ENCODE measurements at regions not wholly inside any gene's neighbourhood (a gene's known extent, or its start where the extent isn't known, plus 50 kb on each side); places are given as distances from the start of the nearest gene placed in this dataset.

DNA sequence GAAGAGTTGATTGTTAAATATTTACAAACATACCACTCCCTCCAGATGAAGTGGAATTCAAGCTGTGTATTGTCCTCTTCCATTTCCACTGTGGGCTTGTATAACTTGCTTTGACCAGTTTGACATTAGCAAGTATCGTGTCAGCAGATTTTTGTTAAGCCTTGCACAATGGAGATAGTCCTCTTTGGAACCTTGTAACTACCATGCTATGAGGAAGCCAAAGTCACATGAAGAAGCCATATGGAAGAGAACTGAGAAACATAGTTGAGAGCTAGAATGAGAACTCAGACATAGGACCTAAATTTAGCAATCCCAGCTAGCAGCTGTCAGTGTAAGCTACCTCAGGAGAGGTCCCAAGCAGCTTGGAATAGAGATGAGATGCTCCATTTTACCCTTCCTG, 889.2 kb downstream of the PDCD6IP start:
- DNase-seq: no peak

DNA sequence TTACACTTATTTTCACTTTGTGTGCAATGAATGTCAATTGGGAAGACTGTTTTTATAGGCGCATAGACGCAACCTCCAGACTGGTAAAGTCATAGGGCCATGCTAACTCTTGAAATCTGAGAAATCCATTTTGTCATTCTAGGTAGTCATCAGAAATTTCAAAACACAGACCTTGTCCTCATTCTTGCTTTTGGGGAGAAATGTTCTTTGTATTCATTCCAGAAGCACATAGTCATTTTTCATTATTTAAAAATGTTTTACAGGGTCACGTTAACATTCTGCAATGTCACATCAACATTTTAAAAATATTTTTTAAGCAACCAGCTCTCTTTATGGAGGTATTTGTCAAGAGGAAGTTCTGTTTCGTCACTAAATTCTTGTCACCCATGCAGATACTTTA, 898.4 kb downstream of the PDCD6IP start:
- DNase-seq: no peak

DNA sequence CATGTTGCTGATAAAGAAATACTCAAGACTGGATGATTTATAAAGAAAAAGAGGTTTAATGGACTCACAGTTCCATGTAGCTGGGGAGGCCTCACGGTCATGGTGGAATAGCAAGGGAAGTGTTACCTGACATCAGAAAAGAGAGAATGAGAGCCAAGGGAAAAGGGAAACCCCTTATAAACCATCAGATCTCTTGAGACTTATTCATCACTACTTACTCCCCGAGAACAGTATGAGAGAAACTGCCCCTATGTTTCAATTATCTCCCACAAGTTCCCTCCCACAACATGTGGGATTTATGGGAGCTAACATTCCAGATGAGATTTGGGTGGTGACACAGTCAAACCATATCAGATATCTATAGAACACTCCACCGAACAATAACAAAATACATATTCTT, 904.6 kb downstream of the PDCD6IP start:
- no peak for DNase-seq

DNA sequence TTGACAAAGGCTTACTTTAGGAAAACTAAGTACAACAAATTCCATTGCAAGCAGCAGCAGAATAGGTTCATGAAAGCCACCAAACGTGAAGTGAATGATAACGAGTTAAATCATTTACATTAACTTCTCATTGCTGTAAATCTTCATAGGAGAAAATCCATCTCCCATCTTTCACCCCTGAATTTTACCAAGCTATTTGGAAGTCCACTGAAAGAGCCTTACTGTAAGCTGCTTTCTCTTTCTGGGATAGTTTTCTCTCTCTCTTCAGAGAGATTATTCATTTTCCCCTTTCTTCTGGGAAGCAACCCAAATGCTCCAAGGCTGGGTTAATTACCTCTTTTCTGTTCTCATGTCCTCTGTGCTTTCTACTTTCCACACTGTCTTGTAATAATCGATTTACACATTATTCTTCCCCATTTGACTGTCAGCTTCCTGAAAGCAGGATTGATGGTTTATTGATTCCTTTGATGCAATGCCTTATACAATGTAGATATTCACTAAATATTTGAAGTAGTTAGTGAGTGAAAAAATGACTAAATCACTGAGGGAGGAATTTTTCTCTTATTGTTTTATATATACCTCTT, 914.3 kb upstream of the ARPP21 start:
- no peak for DNase-seq

DNA sequence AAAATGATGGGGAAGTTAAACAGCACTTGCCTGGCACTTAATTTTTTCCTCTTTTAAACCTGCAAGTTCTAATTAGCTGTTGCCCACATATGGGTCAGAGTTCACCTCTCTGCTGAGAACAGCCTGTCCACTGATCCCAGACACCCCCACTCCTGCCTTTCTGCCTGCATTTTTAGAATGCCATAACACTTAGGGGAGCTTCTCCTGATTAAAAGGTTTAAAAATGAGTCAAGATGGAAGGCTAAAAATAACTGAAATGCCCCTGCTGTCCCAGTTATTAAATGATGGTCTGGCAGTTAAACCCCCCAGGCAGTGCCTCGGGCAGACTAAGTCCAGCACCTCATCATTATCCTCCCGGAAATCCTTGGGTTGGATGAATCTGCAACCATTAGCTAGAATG, 913.6 kb upstream of the ARPP21 start:
- DNase-seq: no peak

DNA sequence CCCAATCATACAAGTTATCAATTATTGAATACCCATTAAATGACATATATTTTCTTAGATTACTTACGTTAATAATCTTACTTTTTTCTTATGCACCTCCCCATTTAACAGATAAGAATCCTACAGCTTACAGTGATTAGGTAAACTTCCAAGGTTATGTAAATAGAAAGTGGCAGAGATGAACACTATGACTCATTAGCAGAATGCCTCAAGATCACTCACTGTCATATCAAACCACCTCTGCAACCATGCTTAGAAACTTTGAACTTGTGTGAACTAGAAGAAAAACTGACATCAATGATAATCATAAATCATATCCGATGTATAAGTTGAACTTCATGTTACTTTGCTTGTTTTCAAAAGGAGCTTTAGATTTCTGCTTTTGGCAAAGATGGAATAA, 911.6 kb upstream of the ARPP21 start:
- DNase-seq: no peak

DNA sequence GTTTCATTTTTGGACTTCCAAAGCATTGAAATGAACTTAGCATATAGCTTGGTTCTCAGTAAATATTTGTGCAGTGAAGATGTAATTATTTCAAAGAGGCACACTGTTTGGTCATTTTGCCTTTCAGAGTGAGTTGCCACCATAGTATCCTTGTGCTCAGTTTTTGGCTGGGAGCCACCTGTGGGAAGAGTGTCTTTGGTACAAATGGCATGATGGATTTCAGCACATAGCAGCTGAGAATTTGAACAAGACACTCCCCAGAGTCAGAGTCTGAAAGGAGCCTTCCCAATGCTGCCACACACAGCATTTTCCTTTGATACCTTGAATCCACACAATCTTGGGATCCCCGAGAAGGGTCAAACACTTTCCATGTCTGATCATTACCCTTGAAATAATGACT, 897.2 kb upstream of the ARPP21 start:
- no peak for DNase-seq

DNA sequence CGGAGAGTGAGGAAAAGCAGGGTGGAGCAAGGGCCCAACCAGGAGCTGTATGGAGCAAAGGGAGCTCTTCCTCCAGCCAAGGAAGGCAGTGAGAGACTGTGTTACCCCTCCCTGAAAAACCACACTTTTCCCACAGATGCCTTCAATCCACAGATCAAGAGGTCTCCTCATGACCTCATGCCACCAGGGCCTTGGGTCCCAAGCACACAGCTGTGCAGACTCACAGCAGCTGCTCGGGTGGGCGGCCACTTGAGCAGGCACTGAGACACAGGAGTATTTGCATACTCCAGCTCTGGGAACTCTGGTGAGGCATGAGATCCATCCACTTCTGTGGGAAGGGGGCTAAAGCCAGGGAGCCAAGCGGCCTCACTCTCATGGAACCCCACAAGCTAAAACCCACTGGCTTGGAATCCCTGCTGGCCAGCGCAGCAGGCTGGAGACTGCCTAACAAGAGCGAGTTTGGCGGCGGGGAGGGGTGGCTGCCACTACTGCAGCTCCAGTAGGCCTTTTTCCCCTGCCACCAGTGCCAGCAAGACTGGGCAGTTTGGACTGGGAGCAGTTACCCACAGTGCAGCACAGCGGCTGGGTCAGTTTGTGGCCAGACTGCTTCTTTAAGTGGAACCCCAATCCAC, 880.6 kb upstream of the ARPP21 start:
- no peak for DNase-seq

DNA sequence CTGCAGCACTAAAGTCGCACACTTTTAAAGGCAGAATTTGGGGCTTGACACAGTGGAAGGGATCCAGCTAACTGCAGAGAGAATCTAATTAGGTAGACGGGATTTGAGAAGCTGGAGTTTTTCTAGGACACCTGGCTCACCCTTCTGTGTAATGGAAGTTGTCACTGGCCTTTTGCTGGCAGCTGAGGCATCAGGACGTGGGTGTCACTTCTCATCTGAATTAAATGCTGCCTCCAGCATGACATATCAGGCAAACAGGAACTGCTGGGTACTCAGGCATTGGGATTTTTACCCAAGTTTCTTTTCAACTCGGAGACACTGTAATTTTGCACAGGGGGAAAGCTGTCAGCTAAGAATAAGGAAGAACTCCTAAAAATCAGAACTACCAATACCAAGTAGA, 861.9 kb upstream of the ARPP21 start:
- DNase-seq: no peak

DNA sequence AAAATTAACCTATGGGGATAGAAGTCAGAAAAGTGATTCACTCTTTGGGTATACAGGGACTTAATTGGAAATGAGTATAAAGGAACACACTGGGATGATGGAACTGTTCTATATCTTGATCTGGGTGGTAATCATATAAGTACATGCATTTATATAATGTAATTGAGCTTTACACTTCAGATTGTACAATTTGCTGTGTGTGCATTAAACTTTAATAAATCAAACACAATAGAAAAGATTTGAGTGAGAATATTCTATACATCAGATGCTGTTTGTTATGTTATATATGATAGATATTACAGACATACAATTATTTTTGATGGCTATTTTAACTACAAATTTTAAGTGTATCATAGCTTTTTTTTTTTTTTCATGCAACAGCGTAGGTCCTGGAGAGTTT, 860.2 kb upstream of the ARPP21 start:
- no peak for DNase-seq

DNA sequence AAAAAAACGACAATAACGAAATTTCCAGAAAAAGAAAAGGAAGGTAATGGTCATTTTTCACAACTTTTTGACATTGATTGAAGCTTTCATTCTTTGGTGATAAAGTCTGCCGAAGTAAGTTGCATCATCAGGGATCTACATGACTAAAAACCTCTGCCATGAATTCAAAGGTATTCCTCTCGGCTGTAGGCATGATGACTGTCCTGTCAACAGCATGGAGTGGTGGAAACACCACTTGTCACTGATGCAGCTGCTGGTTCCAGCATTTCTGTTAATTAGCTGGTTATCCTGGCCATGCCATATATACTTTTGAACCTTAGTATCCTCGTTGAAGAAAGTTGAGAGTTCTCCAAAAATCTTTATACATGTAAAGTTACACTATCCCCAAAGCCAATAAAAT, 859.0 kb upstream of the ARPP21 start:
- no peak for DNase-seq

DNA sequence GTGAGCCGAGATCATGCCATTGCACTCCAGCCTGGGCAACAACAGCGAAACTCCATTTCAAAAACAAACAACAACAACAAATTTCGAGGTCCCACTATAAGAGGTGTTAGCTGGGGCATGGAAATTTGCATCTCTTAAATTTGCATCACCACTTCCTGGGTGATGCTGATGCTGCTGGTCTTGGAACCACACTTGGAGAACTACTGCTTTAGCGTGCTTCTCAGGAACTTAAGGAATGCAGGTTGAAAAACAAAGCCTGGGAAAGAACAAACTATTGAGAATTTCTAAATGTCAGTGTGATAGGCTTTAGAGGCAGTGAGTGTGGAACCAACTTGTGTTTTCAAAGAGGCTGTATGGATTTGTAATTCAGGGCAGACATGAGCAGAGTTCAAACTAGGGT, 858.4 kb upstream of the ARPP21 start:
- DNase-seq: no peak

DNA sequence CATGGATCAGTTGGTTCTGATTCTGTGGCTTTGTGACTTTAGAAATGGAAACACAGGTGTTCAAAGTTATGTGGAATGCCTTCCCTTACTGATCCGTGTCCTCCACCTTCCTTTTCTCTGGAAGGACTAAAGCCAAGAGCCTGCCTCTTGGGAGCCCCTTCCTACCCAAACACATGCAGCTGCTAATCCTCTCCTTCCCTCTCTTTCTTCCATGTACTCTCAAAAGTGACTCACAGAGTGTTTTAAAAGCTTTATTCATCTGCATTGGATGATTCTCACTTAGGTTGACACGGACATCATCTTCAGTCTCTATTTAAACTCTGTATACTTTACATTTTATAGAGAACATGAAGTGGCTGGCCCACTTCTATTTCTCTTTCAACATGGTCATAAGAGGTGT, 856.5 kb upstream of the ARPP21 start:
- DNase-seq: no peak

DNA sequence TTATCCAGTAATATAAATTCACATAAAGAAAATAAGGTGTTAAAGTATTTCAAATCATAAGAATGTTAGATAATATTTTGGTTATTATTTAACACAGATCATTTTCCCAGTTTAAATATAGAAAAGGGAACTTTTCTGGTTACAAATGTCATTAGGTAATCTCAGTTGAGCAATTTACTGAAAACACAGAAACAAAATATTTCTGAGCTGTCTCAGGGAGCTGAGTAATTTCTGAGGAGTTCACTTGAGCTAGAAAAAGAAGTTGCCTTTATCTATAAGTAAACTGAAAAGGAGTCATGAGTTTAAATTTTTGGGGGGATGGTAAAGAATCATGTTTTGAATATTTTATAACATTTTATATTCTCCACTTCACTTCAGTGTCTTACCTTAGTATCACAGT, 855.4 kb upstream of the ARPP21 start:
- no peak for DNase-seq

DNA sequence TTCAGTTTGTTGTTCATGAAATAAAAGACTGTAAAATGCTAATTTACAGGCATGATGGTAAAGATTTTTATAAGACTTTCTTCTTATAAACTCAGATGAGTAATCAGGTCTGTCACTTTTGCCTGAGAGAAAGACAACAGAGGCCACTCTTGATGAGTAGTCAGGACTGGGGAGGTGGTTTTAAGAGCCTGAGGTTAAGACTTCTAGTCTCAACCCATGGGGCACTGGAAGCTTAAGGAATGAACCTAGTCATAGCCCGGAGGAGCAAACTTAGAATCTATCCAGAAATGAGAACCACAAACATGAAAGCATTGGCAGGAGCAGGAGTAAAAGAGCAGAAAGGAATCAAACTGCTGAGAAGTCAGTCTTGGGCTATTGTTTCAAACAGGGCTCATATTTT, 846.3 kb upstream of the ARPP21 start:
- DNase-seq: no peak

DNA sequence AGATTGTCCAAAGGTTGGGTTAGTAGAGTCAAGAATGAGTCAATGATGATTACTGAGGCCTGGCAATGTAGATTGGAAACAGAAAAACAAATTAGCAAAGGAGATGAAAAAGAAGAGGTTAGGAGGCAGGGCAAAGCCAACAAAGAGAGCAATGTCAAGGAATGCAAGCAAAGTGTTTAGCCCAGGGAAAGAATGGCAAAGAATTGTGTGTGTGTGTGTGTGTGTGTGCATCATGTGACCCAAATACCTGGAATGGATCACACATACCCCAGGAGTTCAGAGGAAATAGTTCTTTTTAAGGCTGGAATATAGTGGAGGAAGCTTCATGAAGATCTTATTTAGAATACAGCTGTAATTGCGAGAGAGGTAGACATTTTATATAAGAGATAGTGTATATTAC, 831.7 kb upstream of the ARPP21 start:
- DNase-seq: no peak

DNA sequence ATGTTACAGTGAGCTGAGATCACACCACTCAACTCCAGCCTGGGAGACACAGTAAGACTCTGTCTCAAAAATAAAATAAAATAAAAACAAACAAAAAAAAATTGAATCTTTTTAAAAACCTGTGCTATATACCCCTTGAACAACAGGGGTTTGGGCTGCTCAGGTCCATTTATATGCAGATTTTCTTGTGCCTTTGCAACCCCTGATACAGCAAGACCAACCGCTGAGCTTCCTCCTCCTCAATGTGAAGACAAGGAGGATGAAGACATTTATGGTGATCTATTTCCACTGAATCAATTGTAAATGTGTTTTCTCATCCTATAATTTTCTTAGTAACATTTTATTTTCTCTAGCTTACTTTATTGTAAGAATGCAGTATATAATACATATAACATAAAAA, 831.0 kb upstream of the ARPP21 start:
- no peak for DNase-seq

DNA sequence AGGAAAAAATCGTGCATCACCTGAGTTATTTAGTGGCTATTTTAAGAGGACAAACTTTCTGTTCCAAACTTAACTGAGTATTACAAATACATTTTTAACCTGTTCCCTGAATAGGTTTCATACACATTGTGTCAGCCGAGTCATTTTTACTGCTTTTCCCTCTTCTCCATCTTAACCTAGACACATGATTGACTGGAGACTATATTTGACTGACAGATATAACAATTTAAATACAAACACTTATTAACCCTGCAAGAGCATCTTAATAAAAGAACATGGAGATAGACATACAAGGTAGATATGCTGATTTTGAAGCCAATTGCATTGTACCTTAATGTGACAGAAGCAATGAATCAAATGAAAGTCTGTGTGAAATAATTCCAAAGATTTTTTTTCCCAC, 810.5 kb upstream of the ARPP21 start:
- DNase-seq: no peak

DNA sequence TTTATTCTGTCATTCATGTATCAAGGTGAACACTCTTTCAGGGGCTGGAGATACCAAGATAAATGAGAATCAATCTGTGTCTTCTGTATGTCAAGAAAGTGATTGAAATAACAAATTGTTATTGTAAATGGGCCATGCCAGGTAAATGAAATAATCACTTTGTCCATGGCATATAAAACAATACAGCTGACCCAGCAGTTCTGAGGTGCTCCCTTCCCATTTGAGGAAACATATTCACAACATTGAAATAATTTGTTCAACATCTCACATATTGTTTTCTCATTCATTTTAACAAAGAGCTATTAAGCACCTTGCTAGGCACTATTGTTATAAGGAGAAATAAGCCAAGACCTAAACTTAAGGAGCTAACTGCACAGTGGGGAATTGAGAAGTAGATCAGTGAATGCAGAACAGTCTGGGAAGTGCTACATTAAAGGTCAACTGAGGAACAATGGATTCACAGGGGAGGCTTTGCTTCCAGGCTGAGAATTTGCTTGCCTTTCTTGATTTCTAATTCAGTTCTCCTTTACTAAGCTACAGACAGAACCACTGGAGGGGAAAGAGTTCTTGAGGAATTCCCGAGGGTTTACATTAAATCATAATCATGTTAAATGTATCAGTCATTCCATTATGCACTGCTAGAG, 806.3 kb upstream of the ARPP21 start:
- DNase-seq: no peak

DNA sequence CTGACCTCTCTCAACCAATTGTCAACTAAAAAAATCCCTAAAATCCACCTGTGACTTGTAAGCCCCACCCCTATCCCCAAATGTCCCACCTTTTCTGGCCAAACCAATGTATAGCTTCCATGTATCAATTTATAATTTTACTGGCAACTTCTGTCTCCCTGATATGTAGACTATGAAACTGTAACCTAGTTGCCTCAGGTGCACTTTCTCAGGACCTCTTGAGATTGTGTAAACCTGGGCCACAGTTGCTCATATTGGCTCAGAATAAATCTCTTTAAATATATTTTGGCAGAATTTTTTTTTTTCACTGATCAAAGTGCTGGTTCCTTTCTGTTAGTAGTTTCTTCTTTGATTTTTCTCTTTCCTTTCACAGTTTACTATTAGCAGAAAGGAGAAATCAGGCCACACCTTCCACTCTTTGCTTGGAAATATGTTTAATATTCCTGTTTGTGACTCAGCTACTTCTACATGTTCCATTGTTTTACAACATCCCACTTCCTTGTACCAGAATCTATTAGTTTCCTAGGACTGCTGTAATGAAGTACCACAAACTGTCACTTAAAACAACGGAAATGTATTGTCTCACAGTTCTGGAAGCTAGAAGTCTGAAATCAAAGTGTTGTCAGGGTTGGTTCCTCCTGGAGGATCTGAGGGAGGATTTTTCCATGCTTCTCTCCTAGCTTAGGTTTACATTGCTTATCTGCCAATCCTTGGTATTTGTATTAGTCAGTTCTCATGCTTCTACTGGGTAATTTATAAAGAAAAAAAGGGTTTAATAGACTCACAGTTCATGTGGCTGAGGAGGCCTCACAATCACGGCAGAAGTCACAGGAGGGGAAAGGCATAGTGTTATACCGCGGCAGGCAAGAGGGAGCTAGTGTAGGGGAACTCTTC, 801.2 kb upstream of the ARPP21 start:
- no peak for DNase-seq

DNA sequence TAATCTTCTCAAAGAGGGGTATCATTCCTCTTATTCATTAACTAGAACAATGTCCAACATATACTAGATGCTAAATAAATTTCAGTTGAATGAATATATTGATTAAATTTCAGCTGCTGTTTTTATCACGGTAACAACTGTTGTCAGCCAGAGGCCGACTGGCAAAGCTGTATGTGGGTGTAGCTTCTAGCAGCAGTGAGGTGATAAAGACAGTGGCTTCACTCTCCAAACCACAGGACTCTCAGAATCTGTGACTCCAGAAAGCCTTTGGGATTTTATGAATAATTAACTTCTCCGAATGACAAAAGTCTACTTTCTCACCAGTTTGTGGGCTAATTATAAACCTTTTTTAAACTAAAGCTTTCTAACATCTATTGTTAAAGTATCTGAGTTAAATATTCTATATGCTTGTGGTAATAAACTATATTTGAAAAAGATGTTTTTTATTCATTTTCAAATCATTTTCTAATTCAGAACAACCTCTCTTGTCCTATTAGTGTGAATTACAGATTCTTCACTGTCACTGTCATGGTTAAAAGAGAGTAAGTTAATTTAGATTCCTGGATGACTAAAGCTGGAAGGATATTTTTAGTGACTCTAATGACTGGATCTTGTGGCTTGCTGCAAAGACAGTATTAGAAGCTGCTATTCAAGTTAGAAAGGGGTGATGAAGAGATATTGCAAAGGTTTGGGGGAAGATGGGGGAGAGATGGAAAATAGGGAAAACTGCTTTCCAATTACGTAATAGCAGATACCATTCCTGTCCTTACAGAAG, 796.4 kb upstream of the ARPP21 start:
- DNase-seq: no peak

DNA sequence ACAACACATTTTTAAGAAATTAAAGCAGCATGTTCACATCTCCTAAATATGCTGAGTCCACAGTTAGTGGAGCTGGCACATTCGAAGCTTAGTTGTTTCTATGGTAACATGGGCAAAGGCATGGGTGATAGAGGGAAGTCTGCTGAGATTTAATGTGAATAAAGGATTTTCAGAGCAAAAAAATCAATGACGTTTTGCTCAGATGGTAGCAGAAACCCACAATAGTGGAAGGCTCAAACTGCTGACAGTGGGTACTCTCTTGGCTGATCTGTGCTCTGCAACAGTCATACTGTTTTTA, 795.1 kb upstream of the ARPP21 start:
- DNase-seq: no peak

DNA sequence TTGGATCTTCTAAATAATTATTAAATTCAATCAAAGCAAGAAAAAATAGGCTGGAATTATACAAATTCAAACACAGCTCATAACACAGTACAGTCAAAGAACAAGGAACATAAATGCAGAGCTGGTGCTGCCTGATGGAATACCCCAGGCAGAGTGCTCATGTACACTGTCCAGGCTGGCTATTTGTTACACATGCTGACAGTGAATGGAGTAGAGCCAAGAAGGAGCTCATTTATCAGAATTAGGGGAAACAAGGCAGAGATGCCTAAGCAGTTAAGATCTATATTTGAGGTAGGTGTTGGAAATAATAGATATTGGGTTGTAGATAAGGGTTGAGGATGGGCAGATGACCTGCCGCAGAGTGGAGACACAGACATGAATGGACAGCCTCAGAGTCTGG, 788.2 kb upstream of the ARPP21 start:
- DNase-seq: no peak
